IPS DF 19.7 (cell line): ENCODE measurements at regions not wholly inside any gene's neighbourhood (a gene's known extent, or its start where the extent isn't known, plus 50 kb on each side); places are given as distances from the start of the nearest gene placed in this dataset.

Source experiments
- DNase-seq: peaks from one replicate; pipeline ENCODE4 v3.0.0-alpha.2; 2013; ENCODE audit warnings: low read depth, low spot score

GRCh38 chr2:196354186-196354585 is 182.8 kb upstream of the STK17B start:
- DNase-seq = no peak

- no peak for DNase-seq
These were observed 185.0 kb upstream of the STK17B start for GRCh38 chr2:196356332-196356731.

GRCh38 chr2:196360650-196361049 is 189.3 kb upstream of the STK17B start:
- DNase-seq = no peak

GRCh38 chr2:196361606-196362326 is 190.4 kb upstream of the STK17B start:
- DNase-seq = no peak

GRCh38 chr2:196362973-196363549 is 191.7 kb upstream of the STK17B start:
- DNase-seq = no peak

GRCh38 chr2:196365145-196365544 is 193.8 kb upstream of the STK17B start:
- no peak for DNase-seq

- no peak for DNase-seq
These were observed 194.5 kb upstream of the STK17B start for GRCh38 chr2:196365923-196366322.

- no peak for DNase-seq
These were observed 196.3 kb upstream of the STK17B start for GRCh38 chr2:196367633-196368032.

- DNase-seq = no peak
These were observed 197.3 kb upstream of the STK17B start for GRCh38 chr2:196368546-196369225.

- DNase-seq = no peak
These were observed 198.6 kb upstream of the STK17B start for GRCh38 chr2:196369967-196370366.

- no peak for DNase-seq
These were observed 199.0 kb upstream of the STK17B start for GRCh38 chr2:196370381-196370780.

GRCh38 chr2:196372276-196372809 is 201.0 kb upstream of the STK17B start:
- DNase-seq = no peak

- DNase-seq = no peak
These were observed 201.7 kb upstream of the STK17B start for GRCh38 chr2:196372811-196373664.

- DNase-seq = no peak
These were observed 205.9 kb upstream of the STK17B start for GRCh38 chr2:196376984-196377877.

- DNase-seq = no peak
These were observed 208.2 kb upstream of the STK17B start for GRCh38 chr2:196379600-196379999.

- no peak for DNase-seq
These were observed 208.7 kb upstream of the STK17B start for GRCh38 chr2:196380098-196380497.

- no peak for DNase-seq
These were observed 209.2 kb upstream of the STK17B start for GRCh38 chr2:196380575-196380974.

- DNase-seq = no peak
These were observed 210.1 kb upstream of the STK17B start for GRCh38 chr2:196381464-196381863.

GRCh38 chr2:196383799-196384198 is 212.4 kb upstream of the STK17B start:
- DNase-seq = no peak

GRCh38 chr2:196384729-196385128 is 213.4 kb upstream of the STK17B start:
- DNase-seq = no peak

GRCh38 chr2:196389670-196390069 is 218.3 kb upstream of the STK17B start:
- no peak for DNase-seq
